SK-N-SH (cell line): ENCODE measurements at regions not wholly inside any gene's neighbourhood (a gene's known extent, or its start where the extent isn't known, plus 50 kb on each side); places are given as distances from the start of the nearest gene placed in this dataset.

ENCODE experiments used
- CTCF ChIA-PET: fragments of 300-600, 350-600 bp; formaldehyde crosslinking; extraction: SDS; loops from one replicate; lab custom pipeline; 2021; lab: Yijun Ruan, JAX
- POLR2A ChIA-PET: fragments of 350-600 bp; sonication (Branson Sonifier 250); formaldehyde crosslinking; extraction: SDS; loops from one replicate; lab custom pipeline; 2020; ENCODE audit warnings: antibody characterized with exemption, inconsistent platforms; lab: Yijun Ruan, JAX
- DNase-seq: peaks from one replicate; pipeline ENCODE4 v3.0.0; 2012
- H2AFZ ChIP-seq: fragments of 200-600 bp; sonication (generic); 2 replicates; pipeline ENCODE4 v1.8.1; 2016; ENCODE audit warnings: antibody characterized with exemption, mild to moderate bottlenecking, low read depth
- H3F3A ChIP-seq: fragments of 200-600 bp; sonication (generic); replicated peaks from 2 replicates; pipeline ENCODE3; 2016; ENCODE audit warnings: antibody characterized with exemption, mild to moderate bottlenecking; ENCODE audit not compliant: insufficient read depth
- H3K27ac ChIP-seq, 2 experiments: fragments of 200-500 bp in 1 of 2; fragments of 200-600 bp in 1 of 2; sonication (Bioruptor generic) in 1 of 2; sonication (generic), shearing (Covaris generic) in 1 of 2; 2 replicates each; pipeline versions ENCODE4 v1.5.1 to v1.6.1; 2014 to 2016; ENCODE audit warnings: low read depth in 2 of 2, inconsistent platforms in 1 of 2, low read length in 1 of 2, mild to moderate bottlenecking in 1 of 2, mixed read lengths in 1 of 2
- H3K27me3 ChIP-seq: fragments of 200-600 bp; sonication (generic), shearing (Covaris generic); 2 replicates; pipeline ENCODE4 v1.6.1; 2016; ENCODE audit warnings: mixed run types; ENCODE audit not compliant: insufficient read depth
- H3K36me3 ChIP-seq, 2 experiments: fragments of 200-500 bp in 1 of 2; fragments of 200-600 bp in 1 of 2; sonication (Bioruptor generic) in 1 of 2; sonication (generic) in 1 of 2; replicated peaks in 1 of 2; 2 replicates each; pipeline versions ENCODE3 to v1.5.1; 2014 to 2016; ENCODE audit warnings: low read length in 1 of 2, mild to moderate bottlenecking in 1 of 2; ENCODE audit not compliant: insufficient read depth in 2 of 2, control insufficient read depth in 1 of 2
- H3K4me1 ChIP-seq, 2 experiments: fragments of 200-500 bp in 1 of 2; fragments of 200-600 bp in 1 of 2; sonication (Bioruptor generic) in 1 of 2; sonication (generic), shearing (Covaris generic) in 1 of 2; 2 replicates each; pipeline versions ENCODE4 v1.5.1 to v1.6.1; 2014 to 2016; ENCODE audit warnings: low read depth in 1 of 2, low read length in 1 of 2, mixed run types in 1 of 2; ENCODE audit not compliant: insufficient read depth in 2 of 2, control insufficient read depth in 1 of 2
- H3K4me2 ChIP-seq: fragments of 200-600 bp; sonication (generic), shearing (Covaris generic); 2 replicates; pipeline ENCODE4 v1.6.1; 2017; ENCODE audit warnings: mixed run types
- H3K4me3 ChIP-seq, 2 experiments: fragments of 200-500 bp in 1 of 2; fragments of 200-600 bp in 1 of 2; sonication (Bioruptor generic) in 1 of 2; sonication (generic), shearing (Covaris generic) in 1 of 2; 2 replicates each; pipeline versions ENCODE4 v1.5.1 to v1.8.1; 2014 to 2016; ENCODE audit warnings: low read depth in 2 of 2, inconsistent platforms in 1 of 2, low read length in 1 of 2, mild to moderate bottlenecking in 1 of 2, mixed read lengths in 1 of 2, moderate library complexity in 1 of 2
- H3K79me2 ChIP-seq: fragments of 200-600 bp; sonication (generic); 2 replicates; pipeline ENCODE4 v1.8.1; 2017; ENCODE audit warnings: mild to moderate bottlenecking; ENCODE audit not compliant: insufficient read depth
- H3K9ac ChIP-seq: fragments of 200-600 bp; sonication (generic); 2 replicates; pipeline ENCODE4 v1.6.1; 2017; ENCODE audit warnings: mixed run types
- H3K9me2 ChIP-seq: fragments of 200-600 bp; sonication (generic); 2 replicates; pipeline ENCODE4 v1.6.1; 2017; ENCODE audit warnings: mixed run types
- H3K9me3 ChIP-seq: fragments of 200-600 bp; sonication (generic); 2 replicates; pipeline ENCODE4 v1.6.1; 2017; ENCODE audit warnings: mixed run types, mild to moderate bottlenecking, moderate library complexity
- H4K20me1 ChIP-seq: fragments of 200-600 bp; sonication (generic); 2 replicates; pipeline ENCODE4 v1.6.1; 2017; ENCODE audit warnings: mild to moderate bottlenecking, mixed run types; ENCODE audit not compliant: insufficient read depth
- CHD2 ChIP-seq: fragments of 150-350 bp; IDR thresholded peaks from 2 replicates; pipeline ENCODE4 v1.6.1; 2018; ENCODE audit warnings: low read length; ENCODE audit not compliant: partially characterized antibody
- ELF1 ChIP-seq: IDR thresholded peaks from 2 replicates; pipeline ENCODE4 v1.4.0; 2012
- EP300 ChIP-seq, 2 experiments: IDR thresholded peaks; 2 replicates each; pipeline versions ENCODE4 v1.4.0 to v1.6.1; 2012; ENCODE audit warnings: borderline replicate concordance in 1 of 2, low read depth in 1 of 2, low read length in 1 of 2
- EZH2phosphoT487 ChIP-seq: fragments of 200-600 bp; sonication (generic); IDR thresholded peaks from 2 replicates; pipeline ENCODE4 v1.6.1; 2017; ENCODE audit warnings: low read depth, mixed run types, mild to moderate bottlenecking, antibody characterized with exemption, moderate library complexity, borderline replicate concordance
- FOSL2 ChIP-seq: IDR thresholded peaks from 2 replicates; pipeline ENCODE4 v1.4.0; 2012; ENCODE audit warnings: low read depth, mild to moderate bottlenecking, moderate library complexity, borderline replicate concordance
- FOXJ3 ChIP-seq: sonication (generic); formaldehyde crosslinking; IDR thresholded peaks from 2 replicates; pipeline ENCODE4 v1.5.1; 2020; ENCODE audit warnings: mild to moderate bottlenecking, missing genetic modification reagents
- GABPA ChIP-seq: IDR thresholded peaks from 2 replicates; pipeline ENCODE4 v1.4.0; 2012; ENCODE audit warnings: low read depth, mild to moderate bottlenecking
- GATA2 ChIP-seq: sonication (generic); formaldehyde crosslinking; IDR thresholded peaks from 2 replicates; pipeline ENCODE4 v1.5.0; 2020; ENCODE audit warnings: mild to moderate bottlenecking, missing genetic modification reagents
- IRF3 ChIP-seq: fragments of 150-350 bp; IDR thresholded peaks from 2 replicates; pipeline ENCODE4 v1.6.1; 2016; ENCODE audit warnings: mild to moderate bottlenecking, low read depth, low read length
- JUND ChIP-seq: IDR thresholded peaks from 2 replicates; pipeline ENCODE4 v1.4.0; 2012
- MXI1 ChIP-seq: IDR thresholded peaks from 2 replicates; pipeline ENCODE4 v1.6.1; 2012; ENCODE audit warnings: mild to moderate bottlenecking, low read depth, low read length, improper control_type of control experiment
- NFIC ChIP-seq: IDR thresholded peaks from 2 replicates; pipeline ENCODE4 v1.4.0; 2012; ENCODE audit warnings: borderline replicate concordance
- RAD21 ChIP-seq: IDR thresholded peaks from 2 replicates; pipeline ENCODE4 v1.6.1; 2012; ENCODE audit warnings: mild to moderate bottlenecking, low read length
- RCOR1 ChIP-seq: fragments of 150-350 bp; IDR thresholded peaks from 2 replicates; pipeline ENCODE4 v1.6.1; 2017; ENCODE audit warnings: antibody characterized with exemption, low read length
- REST ChIP-seq: IDR thresholded peaks from 2 replicates; pipeline ENCODE4 v1.6.1; 2012; ENCODE audit warnings: mild to moderate bottlenecking, low read depth, low read length, moderate library complexity
- RXRA ChIP-seq: IDR thresholded peaks from 2 replicates; pipeline ENCODE4 v1.4.0; 2012; ENCODE audit warnings: low read depth, mild to moderate bottlenecking, borderline replicate concordance
- TAF1 ChIP-seq: IDR thresholded peaks from 2 replicates; pipeline ENCODE4 v1.6.1; 2012; ENCODE audit warnings: low read depth, mild to moderate bottlenecking, low read length, moderate library complexity, borderline replicate concordance
- TCF12 ChIP-seq: IDR thresholded peaks from 2 replicates; pipeline ENCODE4 v1.4.0; 2012
- TEAD4 ChIP-seq: IDR thresholded peaks from 2 replicates; pipeline ENCODE4 v1.4.0; 2012; ENCODE audit warnings: mild to moderate bottlenecking, borderline replicate concordance; ENCODE audit not compliant: insufficient read depth
- USF1 ChIP-seq: IDR thresholded peaks from 2 replicates; pipeline ENCODE4 v1.4.0; 2012; ENCODE audit warnings: low read depth, borderline replicate concordance
- WGBS: methylation state at CpG from one replicate; pipeline ENCODE4 v1.1.6; 2017; ENCODE audit warnings: low lambda C conversion rate; 5-methylcytosine and 5-hydroxymethylcytosine counted together

- TF ChIP-seq REST (no peak), RXRA (no peak), USF1 (no peak)
Measured at GRCh38 chr2:19158896-19159295, 199.5 kb downstream of the OSR1 start (continued).

- no peaks in the 10 kb centered on the region for H4K20me1 ChIP-seq
- DNase-seq: peak; percentile 37
- peaks cover 5 to 13% of the 10 kb centered on the region in 2 experiments; a peak in 2 of 4 replicates for H3K4me1 ChIP-seq
- no peaks in the 10 kb centered on the region for H3K36me3 ChIP-seq
- 26% methylated on average over 1 of the region's 1 CpG for WGBS
- CTCF ChIA-PET: interaction anchor here (0.6 to 1.1 kb wide), 2 partner anchors 11 to 1055 kb away, joined by 3 read pairs; no protein-coding TSS in a partner anchor
- POLR2A ChIA-PET: no interaction called here
- no peaks in the 10 kb centered on the region for H3K27me3 ChIP-seq
- no peaks in the 10 kb centered on the region for H3K9me2 ChIP-seq
- TF ChIP-seq TCF12: no peak
- TF ChIP-seq REST: no peak
- TF ChIP-seq RAD21: peak; percentile 39
- TF ChIP-seq GABPA: no peak
- no peak for TF ChIP-seq ELF1
- no peak for TF ChIP-seq GATA2 (CRISPR knock-in tag)
- no peak for TF ChIP-seq EP300 (IDR thresholded peaks at IDR 0.05; ENCODE audit: borderline replicate concordance in 1 of 2, low read depth in 1 of 2, low read length in 1 of 2)
- no peak for TF ChIP-seq IRF3
- peak; percentile 88; the same call in 1 of the 2 replicates for TF ChIP-seq RCOR1
- 0 out of 2 replicates have a peak, but pooled peaks have one; percentile 38 for TF ChIP-seq MXI1
- no peak for TF ChIP-seq EZH2phosphoT487
- no peak for TF ChIP-seq TEAD4
- TF ChIP-seq CHD2: no peak
- no peak for TF ChIP-seq FOSL2
- no peak for TF ChIP-seq TAF1
- TF ChIP-seq JUND: no peak
- TF ChIP-seq FOXJ3 (CRISPR knock-in tag): no peak
- TF ChIP-seq USF1: no peak
- no peak for TF ChIP-seq NFIC
- H3K4me2 ChIP-seq: no peak overlapping the region
- no peak overlapping the region for H2AFZ ChIP-seq
- peak overlapping the region in 1 of 2 experiments; percentile 64; a peak in 2 of 4 replicates for H3K27ac ChIP-seq
- H3K79me2 ChIP-seq: no peaks in the 10 kb centered on the region
- H3K4me3 ChIP-seq: no peak overlapping the region
- H3K9me3 ChIP-seq: peaks cover 8% of the 10 kb centered on the region; the same call in 1 of the 2 replicates
- no peaks in the 10 kb centered on the region for H3F3A ChIP-seq
- H3K9ac ChIP-seq: no peak overlapping the region
Measured at GRCh38 chr2:19158211-19158610, 200.2 kb downstream of the OSR1 start.
